A549 (cell line): ENCODE measurements at regions not wholly inside any gene's neighbourhood (a gene's known extent, or its start where the extent isn't known, plus 50 kb on each side); places are given as distances from the start of the nearest gene placed in this dataset.
A peak's percentile ranks its signal among the peaks of the same experiment; 100 is the strongest.

Source experiments
- ATAC-seq, 2 experiments: fragments of 200-7000 bp in 1 of 2; fragments of >200 bp in 1 of 2; cut with Nextera tagmentation in 1 of 2; cut with Tn5 transposase in 1 of 2; 3 replicates each; pipeline versions ENCODE4 v1.8.0 to v1.9.1; 2018 to 2020; ENCODE audit warnings: mild to moderate bottlenecking in 1 of 2, moderate library complexity in 1 of 2
- CTCF ChIA-PET: fragments of 300-600 bp; sonication (Branson Sonifier 250); formaldehyde crosslinking; extraction: SDS; loops from one replicate; lab custom pipeline; 2021; ENCODE audit warnings: antibody characterized with exemption, inconsistent platforms; lab: Yijun Ruan, JAX
- POLR2A ChIA-PET: fragments of 350-600 bp; formaldehyde crosslinking; extraction: SDS; loops from one replicate; lab custom pipeline; 2021; ENCODE audit warnings: antibody characterized with exemption, inconsistent platforms; lab: Yijun Ruan, JAX
- DNase-seq, 2 experiments: peaks; one replicate each; pipeline versions ENCODE4 v3.0.0 to v3.0.0-alpha.2; 2011 to 2016; ENCODE audit warnings: low read depth in 1 of 2, low spot score in 1 of 2
- FAIRE-seq: peaks from 2 replicates; lab custom pipeline; 2011; peaks lifted over from hg19 to GRCh38; lab: Jason Lieb, UNC
- H3K27ac ChIP-seq, 2 experiments: fragments of >200 bp; sonication (Bioruptor Twin); formaldehyde crosslinking; 3 replicates each; pipeline ENCODE4 v1.5.1; 2016 to 2017
- H3K4me1 ChIP-seq: fragments of >200 bp; sonication (Bioruptor Twin); formaldehyde crosslinking; 3 replicates; pipeline ENCODE4 v1.6.1; 2016
- H3K4me2 ChIP-seq: fragments of >200 bp; sonication (Bioruptor Twin); formaldehyde crosslinking; 3 replicates; pipeline ENCODE4 v1.6.1; 2016
- H3K4me3 ChIP-seq: fragments of >200 bp; sonication (Bioruptor Twin); formaldehyde crosslinking; 3 replicates; pipeline ENCODE4 v1.5.1; 2016
- H3K9me3 ChIP-seq: fragments of >200 bp; sonication (Bioruptor Twin); formaldehyde crosslinking; 3 replicates; pipeline ENCODE4 v1.6.1; 2016
- ATOH8 ChIP-seq: fragments of 250-450 bp; sonication (Bioruptor Pico); IDR thresholded peaks from 2 replicates; pipeline ENCODE4 v1.5.0; 2020; ENCODE audit warnings: low read depth, mild to moderate bottlenecking, moderate library complexity
- BCL3 ChIP-seq: fragments of >200 bp; sonication (Bioruptor Twin); formaldehyde crosslinking; IDR thresholded peaks from 3 replicates; pipeline ENCODE4 v1.6.1; 2016
- CBX2 ChIP-seq: fragments of 200-600 bp; sonication (generic); IDR thresholded peaks from 2 replicates; pipeline ENCODE4 v1.6.1; 2016; ENCODE audit warnings: low read depth, mild to moderate bottlenecking, borderline replicate concordance
- CBX8 ChIP-seq: fragments of 200-600 bp; sonication (generic); IDR thresholded peaks from 2 replicates; pipeline ENCODE4 v1.6.1; 2016
- CHD2 ChIP-seq: fragments of 150-350 bp; IDR thresholded peaks from 2 replicates; pipeline ENCODE4 v1.6.1; 2014; ENCODE audit warnings: low read length; ENCODE audit not compliant: partially characterized antibody
- E2F6 ChIP-seq: IDR thresholded peaks from 2 replicates; pipeline ENCODE4 v1.6.1; 2012; ENCODE audit warnings: low read depth, borderline replicate concordance
- ELK1 ChIP-seq: fragments of 150-350 bp; IDR thresholded peaks from 2 replicates; pipeline ENCODE4 v1.6.1; 2014; ENCODE audit warnings: low read depth, mild to moderate bottlenecking, low read length
- FOSL2 ChIP-seq, 2 experiments: fragments of 450-650 bp in 1 of 2; fragments of >200 bp in 1 of 2; sonication (Bioruptor Twin) in 1 of 2; formaldehyde crosslinking; IDR thresholded peaks; 2 replicates each; pipeline versions ENCODE4 v1.5.0 to v1.6.1; 2016 to 2020; ENCODE audit warnings: mild to moderate bottlenecking in 1 of 2, moderate library complexity in 1 of 2
- GATA3 ChIP-seq: IDR thresholded peaks from 2 replicates; pipeline ENCODE4 v1.6.1; 2012; ENCODE audit warnings: borderline replicate concordance
- HDAC2 ChIP-seq: fragments of 200-600 bp; sonication (generic); IDR thresholded peaks from 2 replicates; pipeline ENCODE4 v1.6.1; 2016
- HEYL ChIP-seq: fragments of 250-450 bp; sonication (Bioruptor Pico); IDR thresholded peaks from 2 replicates; pipeline ENCODE4 v1.8.0; 2021; ENCODE audit warnings: mild to moderate bottlenecking, moderate library complexity
- HMGXB4 ChIP-seq: fragments of 250-450 bp; sonication (Bioruptor Pico); IDR thresholded peaks from 2 replicates; pipeline ENCODE4 v1.5.0; 2021; ENCODE audit warnings: mild to moderate bottlenecking, moderate library complexity, borderline replicate concordance
- HOXA7 ChIP-seq: fragments of 250-450 bp; sonication (Bioruptor Pico); IDR thresholded peaks from 2 replicates; pipeline ENCODE4 v1.5.0; 2020; ENCODE audit warnings: mild to moderate bottlenecking, moderate library complexity
- HOXB5 ChIP-seq: fragments of 250-450 bp; sonication (Bioruptor Pico); IDR thresholded peaks from 2 replicates; pipeline ENCODE4 v1.5.0; 2020; ENCODE audit warnings: mild to moderate bottlenecking, moderate library complexity
- KDM1A ChIP-seq: fragments of 200-600 bp; sonication (generic); IDR thresholded peaks from 2 replicates; pipeline ENCODE4 v1.6.1; 2016; ENCODE audit warnings: low read depth, mild to moderate bottlenecking
- MAZ ChIP-seq: fragments of 150-350 bp; IDR thresholded peaks from 2 replicates; pipeline ENCODE4 v1.6.1; 2014; ENCODE audit warnings: antibody characterized with exemption, low read depth, low read length, borderline replicate concordance
- NPAS2 ChIP-seq: fragments of 250-450 bp; sonication (Bioruptor Pico); IDR thresholded peaks from 2 replicates; pipeline ENCODE4 v1.8.0; 2022; ENCODE audit warnings: mild to moderate bottlenecking, moderate library complexity, borderline replicate concordance
- NR3C1 ChIP-seq: fragments of >200 bp; sonication (Bioruptor Twin); formaldehyde crosslinking; IDR thresholded peaks from 3 replicates; pipeline ENCODE4 v1.6.1; 2017
- PHF8 ChIP-seq: fragments of 200-600 bp; sonication (generic); IDR thresholded peaks from 2 replicates; pipeline ENCODE4 v1.6.1; 2016; ENCODE audit warnings: low read depth, mild to moderate bottlenecking, antibody characterized with exemption, moderate library complexity, borderline replicate concordance
- RAD21 ChIP-seq, 2 experiments: fragments of >200 bp in 1 of 2; sonication (Bioruptor Twin) in 1 of 2; formaldehyde crosslinking in 1 of 2; IDR thresholded peaks in 1 of 2; conservative IDR thresholded peaks in 1 of 2; 2 replicates in 1 of 2; 3 replicates in 1 of 2; pipeline ENCODE4 v1.6.1; 2012 to 2018; ENCODE audit warnings: inconsistent platforms in 1 of 2
- RARB ChIP-seq: fragments of 250-450 bp; sonication (Bioruptor Pico); IDR thresholded peaks from 2 replicates; pipeline ENCODE4 v1.8.0; 2021; ENCODE audit warnings: mild to moderate bottlenecking, moderate library complexity
- SMC3 ChIP-seq: fragments of >200 bp; sonication (Bioruptor Twin); formaldehyde crosslinking; IDR thresholded peaks from 3 replicates; pipeline ENCODE4 v1.6.1; 2018; ENCODE audit warnings: inconsistent platforms
- TFCP2L1 ChIP-seq: fragments of 250-450 bp; sonication (Bioruptor Pico); IDR thresholded peaks from 2 replicates; pipeline ENCODE4 v1.5.0; 2021; ENCODE audit warnings: mild to moderate bottlenecking
- ZC3H11A ChIP-seq: fragments of 450-650 bp; IDR thresholded peaks from 2 replicates; pipeline ENCODE4 v1.6.1; 2014; ENCODE audit warnings: antibody characterized with exemption, mild to moderate bottlenecking
- ZNF302 ChIP-seq: fragments of 250-450 bp; sonication (Bioruptor Pico); IDR thresholded peaks from 2 replicates; pipeline ENCODE4 v1.9.0; 2021; ENCODE audit warnings: inconsistent platforms, mild to moderate bottlenecking, moderate library complexity
- WGBS: methylation state at CpG from one replicate; pipeline ENCODE4 v1.1.6; 2017; ENCODE audit errors: missing lambda C conversion rate; 5-methylcytosine and 5-hydroxymethylcytosine counted together

GRCh38 chr5:106415541-106415940 lies 1255.2 kb downstream of the EFNA5 start:
- FAIRE-seq (no peak), DNase-seq (no peak)

GRCh38 chr5:106414342-106414741 lies 1256.4 kb downstream of the EFNA5 start:
- WGBS = 95% methylated on average over 2 of the region's 2 CpGs
- no peak overlapping the region for H3K4me2 ChIP-seq
- ATAC-seq (no peak), FAIRE-seq (no peak), DNase-seq (no peak)
- H3K4me3 ChIP-seq = no peak overlapping the region
- TF ChIP-seq ZC3H11A = peak; percentile 71
- TF ChIP-seq NPAS2 = no peak
- CTCF ChIA-PET = no interaction called here
- POLR2A ChIA-PET = no interaction called here
- H3K9me3 ChIP-seq = no peaks in the 10 kb centered on the region
- no peak overlapping the region for H3K27ac ChIP-seq
- H3K4me1 ChIP-seq = no peaks in the 10 kb centered on the region

More at GRCh38 chr5:106415541-106415940, 1255.2 kb downstream of the EFNA5 start:
- no peaks in the 10 kb centered on the region for H3K9me3 ChIP-seq
- no peak overlapping the region for H3K4me2 ChIP-seq
- H3K4me1 ChIP-seq = no peaks in the 10 kb centered on the region
- ChIA-PET CTCF (no interaction called here), POLR2A (no interaction called here)
- no peak overlapping the region for H3K27ac ChIP-seq
- ATAC-seq = no peak
- TF ChIP-seq FOSL2 (IDR thresholded peaks at IDR 0.05) (no peak), FOSL2 (CRISPR knock-in tag; IDR thresholded peaks at IDR 0.05) (no peak), RAD21 (conservative IDR thresholded peaks at IDR 0.05 in 1 of 2, IDR thresholded peaks at IDR 0.05 in 1 of 2) (no peak), ELK1 (no peak), CBX2 (no peak), HEYL (CRISPR knock-in tag) (no peak), ATOH8 (CRISPR knock-in tag) (no peak), HMGXB4 (CRISPR knock-in tag) (no peak), HOXB5 (CRISPR knock-in tag) (no peak), HOXA7 (CRISPR knock-in tag) (no peak), TFCP2L1 (CRISPR knock-in tag) (no peak), CBX8 (no peak), PHF8 (no peak), NPAS2 (no peak), ZNF302 (CRISPR knock-in tag) (no peak)
- WGBS = 64% methylated on average over 4 of the region's 4 CpGs
- no peak overlapping the region for H3K4me3 ChIP-seq

GRCh38 chr5:106412606-106413005 lies 1258.1 kb downstream of the EFNA5 start:
- no peak for DNase-seq
- no peak for FAIRE-seq
- Histone ChIP-seq H3K9me3 (no peaks in the 10 kb centered on the region), H3K4me2 (no peak overlapping the region), H3K4me1 (no peaks in the 10 kb centered on the region), H3K27ac (no peak overlapping the region), H3K4me3 (no peak overlapping the region)
- TF ChIP-seq E2F6 (no peak), HDAC2 (no peak), BCL3 (no peak), NR3C1 (no peak), CHD2 (no peak), KDM1A (no peak), RARB (CRISPR knock-in tag) (no peak), SMC3 (no peak), GATA3 (no peak), MAZ (no peak)
- ChIA-PET CTCF (interaction anchor here (0.5 to 1.2 kb wide), 2 partner anchors 10 kb away, joined by 3 to 5 read pairs; no protein-coding TSS in a partner anchor), POLR2A (no interaction called here)
- no peak for ATAC-seq
